ENCODE measurements at regions not wholly inside any gene's neighbourhood (a gene's known extent, or its start where the extent isn't known, plus 50 kb on each side); places are given as distances from the start of the nearest gene placed in this dataset.

DNA sequence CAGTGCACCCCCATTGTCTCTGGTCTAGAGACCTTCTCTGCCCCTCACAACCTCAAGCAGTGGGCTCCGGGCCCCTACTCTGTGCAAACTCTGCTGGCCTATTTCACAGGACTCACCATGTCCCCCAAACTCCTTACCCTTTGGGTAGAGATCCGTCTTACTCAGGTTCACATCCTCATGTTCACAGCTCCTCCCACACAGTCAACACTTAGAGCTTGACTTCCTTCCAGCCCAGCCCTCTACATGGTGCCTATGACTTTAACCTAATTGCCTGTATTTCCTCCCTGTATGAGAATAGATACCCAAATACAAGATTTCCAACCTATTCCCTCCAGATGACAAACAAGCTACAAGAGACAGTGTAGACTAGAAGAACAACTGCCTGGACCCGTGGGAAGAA lies 528.6 kb upstream of the JARID2 start:
- TF ChIP-seq, protein P1, sequence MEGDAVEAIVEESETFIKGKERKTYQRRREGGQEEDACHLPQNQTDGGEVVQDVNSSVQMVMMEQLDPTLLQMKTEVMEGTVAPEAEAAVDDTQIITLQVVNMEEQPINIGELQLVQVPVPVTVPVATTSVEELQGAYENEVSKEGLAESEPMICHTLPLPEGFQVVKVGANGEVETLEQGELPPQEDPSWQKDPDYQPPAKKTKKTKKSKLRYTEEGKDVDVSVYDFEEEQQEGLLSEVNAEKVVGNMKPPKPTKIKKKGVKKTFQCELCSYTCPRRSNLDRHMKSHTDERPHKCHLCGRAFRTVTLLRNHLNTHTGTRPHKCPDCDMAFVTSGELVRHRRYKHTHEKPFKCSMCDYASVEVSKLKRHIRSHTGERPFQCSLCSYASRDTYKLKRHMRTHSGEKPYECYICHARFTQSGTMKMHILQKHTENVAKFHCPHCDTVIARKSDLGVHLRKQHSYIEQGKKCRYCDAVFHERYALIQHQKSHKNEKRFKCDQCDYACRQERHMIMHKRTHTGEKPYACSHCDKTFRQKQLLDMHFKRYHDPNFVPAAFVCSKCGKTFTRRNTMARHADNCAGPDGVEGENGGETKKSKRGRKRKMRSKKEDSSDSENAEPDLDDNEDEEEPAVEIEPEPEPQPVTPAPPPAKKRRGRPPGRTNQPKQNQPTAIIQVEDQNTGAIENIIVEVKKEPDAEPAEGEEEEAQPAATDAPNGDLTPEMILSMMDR (conservative IDR thresholded peaks at IDR 0.05; ENCODE audit: low read depth in 2 of 2), result no peak
- TF ChIP-seq ZNF331 (CRISPR knock-in tag; IDR thresholded peaks at IDR 0.05; ENCODE audit: low read depth) (no peak), STAT1 (IDR thresholded peaks at IDR 0.05; ENCODE audit: unreplicated experiment) (no peak), NANOG (IDR thresholded peaks at IDR 0.05; ENCODE audit: borderline replicate concordance) (no peak), ETS1 (IDR thresholded peaks at IDR 0.05) (no peak), JUNB (IDR thresholded peaks at IDR 0.05; ENCODE audit: unreplicated experiment) (no peak), EZH2 (IDR thresholded peaks at IDR 0.05; ENCODE audit: low read depth, unreplicated experiment) (no peak), POLR2AphosphoS5 (IDR thresholded peaks at IDR 0.05; ENCODE audit: low read depth) (no peak), CREB1 (CRISPR knock-in tag; IDR thresholded peaks at IDR 0.05; ENCODE audit: low read depth) (no peak), ZNF114 (CRISPR knock-in tag; IDR thresholded peaks at IDR 0.05) (no peak), EZH2phosphoT487 (IDR thresholded peaks at IDR 0.05; ENCODE audit: unreplicated experiment) (no peak), ZNF462 (CRISPR knock-in tag; IDR thresholded peaks at IDR 0.05) (no peak)
- TF ChIP-seq, protein P2, sequence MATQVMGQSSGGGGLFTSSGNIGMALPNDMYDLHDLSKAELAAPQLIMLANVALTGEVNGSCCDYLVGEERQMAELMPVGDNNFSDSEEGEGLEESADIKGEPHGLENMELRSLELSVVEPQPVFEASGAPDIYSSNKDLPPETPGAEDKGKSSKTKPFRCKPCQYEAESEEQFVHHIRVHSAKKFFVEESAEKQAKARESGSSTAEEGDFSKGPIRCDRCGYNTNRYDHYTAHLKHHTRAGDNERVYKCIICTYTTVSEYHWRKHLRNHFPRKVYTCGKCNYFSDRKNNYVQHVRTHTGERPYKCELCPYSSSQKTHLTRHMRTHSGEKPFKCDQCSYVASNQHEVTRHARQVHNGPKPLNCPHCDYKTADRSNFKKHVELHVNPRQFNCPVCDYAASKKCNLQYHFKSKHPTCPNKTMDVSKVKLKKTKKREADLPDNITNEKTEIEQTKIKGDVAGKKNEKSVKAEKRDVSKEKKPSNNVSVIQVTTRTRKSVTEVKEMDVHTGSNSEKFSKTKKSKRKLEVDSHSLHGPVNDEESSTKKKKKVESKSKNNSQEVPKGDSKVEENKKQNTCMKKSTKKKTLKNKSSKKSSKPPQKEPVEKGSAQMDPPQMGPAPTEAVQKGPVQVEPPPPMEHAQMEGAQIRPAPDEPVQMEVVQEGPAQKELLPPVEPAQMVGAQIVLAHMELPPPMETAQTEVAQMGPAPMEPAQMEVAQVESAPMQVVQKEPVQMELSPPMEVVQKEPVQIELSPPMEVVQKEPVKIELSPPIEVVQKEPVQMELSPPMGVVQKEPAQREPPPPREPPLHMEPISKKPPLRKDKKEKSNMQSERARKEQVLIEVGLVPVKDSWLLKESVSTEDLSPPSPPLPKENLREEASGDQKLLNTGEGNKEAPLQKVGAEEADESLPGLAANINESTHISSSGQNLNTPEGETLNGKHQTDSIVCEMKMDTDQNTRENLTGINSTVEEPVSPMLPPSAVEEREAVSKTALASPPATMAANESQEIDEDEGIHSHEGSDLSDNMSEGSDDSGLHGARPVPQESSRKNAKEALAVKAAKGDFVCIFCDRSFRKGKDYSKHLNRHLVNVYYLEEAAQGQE (IDR thresholded peaks at IDR 0.05; ENCODE audit: unreplicated experiment), result no peak
- peaks cover 6% of the 10 kb centered on the region for H3K4me1 ChIP-seq (ENCODE audit: insufficient read depth)
- no peaks in the 10 kb centered on the region for H3K9me2 ChIP-seq (ENCODE audit: insufficient read depth)
- no peaks in the 10 kb centered on the region for H3K9me3 Mint-ChIP-seq
- H3K36me3 ChIP-seq (ENCODE audit: insufficient read depth), result no peaks in the 10 kb centered on the region
- H3K27ac ChIP-seq (ENCODE audit: low read depth), result no peak overlapping the region
- H3K79me2 ChIP-seq (replicated peaks; ENCODE audit: insufficient read depth), result no peaks in the 10 kb centered on the region
- H3F3A ChIP-seq (replicated peaks; ENCODE audit: low read depth), result no peaks in the 10 kb centered on the region
- no peaks in the 10 kb centered on the region for H4K20me1 ChIP-seq (replicated peaks; ENCODE audit: insufficient read depth)
- H3K4me2 ChIP-seq, result no peak overlapping the region
- no peaks in the 10 kb centered on the region for H3K36me3 Mint-ChIP-seq (ENCODE audit: low read depth)
- no peak overlapping the region for H2AFZ ChIP-seq
- DNase-seq (ENCODE audit: low spot score), result no peak
- H3K27ac Mint-ChIP-seq, result no peak overlapping the region
- H3K4me3 ChIP-seq, result no peak overlapping the region
- no peak overlapping the region for H3K4me3 Mint-ChIP-seq
- H3K4me1 Mint-ChIP-seq, result peaks cover 26% of the 10 kb centered on the region
- no peak for ATAC-seq
- H3K27me3 ChIP-seq (ENCODE audit: insufficient read depth), result no peaks in the 10 kb centered on the region
- peaks cover 3% of the 10 kb centered on the region for H3K27me3 Mint-ChIP-seq (ENCODE audit: insufficient read depth, low read depth, poor library complexity)
